Mesothelial cell of epicardium (in vitro differentiated cells): ENCODE measurements at regions not wholly inside any gene's neighbourhood (a gene's known extent, or its start where the extent isn't known, plus 50 kb on each side); places are given as distances from the start of the nearest gene placed in this dataset.
"Not testable (repeated sequence)": the region's sequence is repeated elsewhere in the genome, so short reads cannot be mapped to it uniquely, and the experiment has no call there.

Experiments
- DNase-seq, 2 experiments: peaks; one replicate each; pipeline ENCODE4 v3.0.0; 2021; ENCODE audit warnings: low spot score in 2 of 2; ENCODE audit not compliant: unreplicated experiment in 2 of 2
- H3K27ac Mint-ChIP-seq: 2 replicates; pipeline ENCODE4 v1.8.0; 2021; ENCODE audit warnings: mixed read lengths
- H3K27me3 Mint-ChIP-seq: 2 replicates; pipeline ENCODE4 v1.8.0; 2021; ENCODE audit warnings: low read depth, mixed read lengths
- H3K36me3 Mint-ChIP-seq: 2 replicates; pipeline ENCODE4 v1.8.0; 2021; ENCODE audit warnings: mixed read lengths
- H3K4me1 Mint-ChIP-seq: 2 replicates; pipeline ENCODE4 v1.8.0; 2021; ENCODE audit warnings: mixed read lengths
- H3K4me3 Mint-ChIP-seq: 2 replicates; pipeline ENCODE4 v1.8.0; 2021; ENCODE audit warnings: mild to moderate bottlenecking, moderate library complexity, mixed read lengths
- H3K9me3 Mint-ChIP-seq: 2 replicates; pipeline ENCODE4 v1.8.0; 2021; ENCODE audit warnings: mixed read lengths
- TF ChIP-seq, protein P1 (sequence below): fragments of 200-600 bp; sonication (generic); IDR thresholded peaks from one replicate; pipeline ENCODE4 v1.5.0; 2021; ENCODE audit warnings: antibody characterized with exemption; ENCODE audit not compliant: unreplicated experiment

DNA sequence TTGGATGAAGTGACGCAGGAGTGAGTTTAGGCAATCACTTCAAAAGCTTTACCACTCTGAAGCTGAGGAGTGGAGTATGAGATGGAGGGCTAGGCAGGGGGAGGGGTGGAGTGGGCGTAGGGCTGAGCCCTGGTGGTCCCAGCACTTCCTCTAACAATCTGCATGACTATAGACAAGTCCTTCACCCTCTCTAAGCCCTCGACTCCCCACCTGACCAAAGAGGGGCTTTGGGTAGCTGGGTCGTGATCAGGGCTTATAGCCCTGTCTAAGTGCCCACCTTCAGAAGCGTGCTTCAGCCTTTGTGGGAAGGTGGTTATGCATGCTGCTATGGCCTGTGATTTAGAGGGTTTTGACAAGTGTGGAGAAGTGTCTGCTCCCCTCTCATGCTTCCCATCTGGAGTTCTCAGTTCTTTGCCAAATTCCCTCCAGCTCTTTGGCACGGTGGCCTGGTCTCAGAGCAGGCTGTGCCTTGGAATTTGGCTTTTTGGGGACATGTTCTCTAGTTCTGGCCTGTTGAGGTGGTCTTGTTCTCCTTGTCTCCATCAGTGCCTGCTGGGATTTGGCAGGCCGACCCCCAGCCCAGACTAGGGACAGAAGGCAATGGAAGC is 53.0 kb downstream of the ACTBL2 start:
- Mint-ChIP-seq H3K27ac (no peak overlapping the region), H3K27me3 (no peaks in the 10 kb centered on the region), H3K9me3 (no peaks in the 10 kb centered on the region), H3K4me1 (peaks cover 13% of the 10 kb centered on the region), H3K36me3 (no peaks in the 10 kb centered on the region), H3K4me3 (no peak overlapping the region)
- TF ChIP-seq, protein P1, sequence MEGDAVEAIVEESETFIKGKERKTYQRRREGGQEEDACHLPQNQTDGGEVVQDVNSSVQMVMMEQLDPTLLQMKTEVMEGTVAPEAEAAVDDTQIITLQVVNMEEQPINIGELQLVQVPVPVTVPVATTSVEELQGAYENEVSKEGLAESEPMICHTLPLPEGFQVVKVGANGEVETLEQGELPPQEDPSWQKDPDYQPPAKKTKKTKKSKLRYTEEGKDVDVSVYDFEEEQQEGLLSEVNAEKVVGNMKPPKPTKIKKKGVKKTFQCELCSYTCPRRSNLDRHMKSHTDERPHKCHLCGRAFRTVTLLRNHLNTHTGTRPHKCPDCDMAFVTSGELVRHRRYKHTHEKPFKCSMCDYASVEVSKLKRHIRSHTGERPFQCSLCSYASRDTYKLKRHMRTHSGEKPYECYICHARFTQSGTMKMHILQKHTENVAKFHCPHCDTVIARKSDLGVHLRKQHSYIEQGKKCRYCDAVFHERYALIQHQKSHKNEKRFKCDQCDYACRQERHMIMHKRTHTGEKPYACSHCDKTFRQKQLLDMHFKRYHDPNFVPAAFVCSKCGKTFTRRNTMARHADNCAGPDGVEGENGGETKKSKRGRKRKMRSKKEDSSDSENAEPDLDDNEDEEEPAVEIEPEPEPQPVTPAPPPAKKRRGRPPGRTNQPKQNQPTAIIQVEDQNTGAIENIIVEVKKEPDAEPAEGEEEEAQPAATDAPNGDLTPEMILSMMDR = no peak
- no peak for DNase-seq

- DNase-seq, H3K4me3 Mint-ChIP-seq, H3K36me3 Mint-ChIP-seq, H3K4me1 Mint-ChIP-seq, H3K27ac Mint-ChIP-seq, H3K27me3 Mint-ChIP-seq, H3K9me3 Mint-ChIP-seq: not testable (repeated sequence)
Measured at GRCh38 chr5:57429021-57429420, 53.6 kb downstream of the ACTBL2 start.

DNA sequence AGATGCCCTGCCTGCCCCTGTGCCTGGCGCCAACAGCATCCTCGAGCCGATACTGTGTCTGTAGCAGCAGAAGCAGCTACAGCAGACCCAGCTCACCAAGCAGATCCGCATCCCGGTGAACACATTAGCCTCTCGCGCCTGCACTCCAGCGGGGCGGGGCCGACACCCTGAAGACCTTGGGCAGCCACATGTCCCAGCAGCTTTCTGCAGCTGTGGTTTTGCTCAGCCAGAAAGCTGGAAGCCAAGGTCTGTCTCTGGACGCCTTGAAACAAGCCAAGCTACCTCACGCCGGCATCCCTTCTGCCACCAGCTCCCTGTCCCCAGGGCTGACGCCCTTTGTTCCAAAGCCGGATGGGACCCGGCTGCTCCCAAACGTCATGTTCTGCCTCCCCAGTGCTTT is 59.6 kb downstream of the ACTBL2 start:
- Mint-ChIP-seq H3K36me3 (no peaks in the 10 kb centered on the region), H3K4me1 (peaks cover 8% of the 10 kb centered on the region), H3K9me3 (peaks cover 4% of the 10 kb centered on the region), H3K27me3 (no peaks in the 10 kb centered on the region), H3K27ac (no peak overlapping the region), H3K4me3 (no peak overlapping the region)
- TF ChIP-seq, protein P1 = no peak
- DNase-seq = no peak

- TF ChIP-seq, protein P1 = no peak
- H3K9me3 Mint-ChIP-seq = peaks cover 4% of the 10 kb centered on the region
- H3K27me3 Mint-ChIP-seq = no peaks in the 10 kb centered on the region
- no peak overlapping the region for H3K27ac Mint-ChIP-seq
- no peaks in the 10 kb centered on the region for H3K36me3 Mint-ChIP-seq
- H3K4me3 Mint-ChIP-seq = no peak overlapping the region
- H3K4me1 Mint-ChIP-seq = peaks cover 8% of the 10 kb centered on the region
- DNase-seq = no peak
Measured at GRCh38 chr5:57422341-57422740, 60.3 kb downstream of the ACTBL2 start.

DNA sequence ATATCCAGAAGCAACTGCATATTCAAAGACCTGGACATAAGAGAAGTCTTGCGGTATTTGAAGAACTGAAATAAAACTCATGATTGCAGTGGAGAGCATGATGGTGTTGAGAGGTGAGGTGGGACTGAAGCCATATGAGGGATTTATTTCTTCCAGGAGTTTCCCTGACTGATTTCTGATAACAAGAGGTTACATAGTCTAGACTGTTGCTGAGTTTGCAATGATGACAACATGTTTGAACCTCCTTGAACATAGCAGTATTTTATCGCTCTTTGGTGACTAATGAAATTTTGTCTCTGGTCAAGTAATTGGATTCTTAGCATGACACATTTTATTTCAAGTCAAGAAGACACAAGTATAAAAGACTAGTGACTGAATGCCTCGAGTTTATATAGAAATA is 61.8 kb downstream of the ACTBL2 start:
- TF ChIP-seq, protein P1 = no peak
- Mint-ChIP-seq H3K4me3 (no peak overlapping the region), H3K27ac (no peak overlapping the region), H3K9me3 (peaks cover 4% of the 10 kb centered on the region), H3K36me3 (no peaks in the 10 kb centered on the region), H3K4me1 (peaks cover 20% of the 10 kb centered on the region), H3K27me3 (no peaks in the 10 kb centered on the region)
- no peak for DNase-seq

DNA sequence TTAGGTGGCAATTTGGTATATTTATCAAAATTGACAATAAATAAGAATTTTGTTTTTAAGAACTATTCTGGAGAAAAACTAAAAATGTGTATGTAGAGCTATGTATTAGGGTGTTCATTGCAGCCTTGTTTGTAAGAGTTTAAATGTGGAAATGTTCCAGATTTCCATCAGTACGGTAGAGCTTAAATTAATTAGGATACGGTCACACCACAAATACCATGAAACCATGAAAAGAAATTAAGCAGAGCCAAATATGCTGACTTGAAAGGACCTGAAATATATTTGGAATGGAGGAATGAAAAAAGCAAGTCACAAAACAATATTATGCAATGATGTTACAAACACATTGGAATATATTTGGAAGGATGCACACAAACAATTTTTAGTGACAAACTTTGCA is 64.6 kb downstream of the ACTBL2 start:
- no peak overlapping the region for H3K4me3 Mint-ChIP-seq
- peaks cover 33% of the 10 kb centered on the region for H3K4me1 Mint-ChIP-seq
- H3K27me3 Mint-ChIP-seq = no peaks in the 10 kb centered on the region
- no peaks in the 10 kb centered on the region for H3K36me3 Mint-ChIP-seq
- peaks cover 4% of the 10 kb centered on the region for H3K9me3 Mint-ChIP-seq
- no peak overlapping the region for H3K27ac Mint-ChIP-seq
- no peak for DNase-seq
- TF ChIP-seq, protein P1 = no peak
